GM03348 (cell line): ENCODE measurements at regions not wholly inside any gene's neighbourhood (a gene's known extent, or its start where the extent isn't known, plus 50 kb on each side); places are given as distances from the start of the nearest gene placed in this dataset.
"Not testable (repeated sequence)": the region's sequence is repeated elsewhere in the genome, so short reads cannot be mapped to it uniquely, and the experiment has no call there.

ENCODE experiments used
- DNase-seq: peaks from one replicate; pipeline ENCODE4 v3.0.0; 2012; ENCODE audit warnings: low spot score

- DNase-seq = no peak
These were observed 226.5 kb downstream of the DKK1 start for GRCh38 chr10:52540479-52540984.

GRCh38 chr10:52541006-52541473 lies 227.0 kb downstream of the DKK1 start:
- peak; percentile 11 for DNase-seq

GRCh38 chr10:52542906-52543305 lies 228.8 kb downstream of the DKK1 start:
- DNase-seq = no peak

- no peak for DNase-seq
These were observed 221.5 kb downstream of the MBL2 start for GRCh38 chr10:52551046-52551445.

GRCh38 chr10:52558090-52558489 lies 214.5 kb downstream of the MBL2 start:
- no peak for DNase-seq

- no peak for DNase-seq
These were observed 211.3 kb downstream of the MBL2 start for GRCh38 chr10:52561322-52561721.

- DNase-seq = peak; percentile 13
These were observed 209.2 kb downstream of the MBL2 start for GRCh38 chr10:52563360-52563759.

- peak; percentile 58 for DNase-seq
These were observed 205.9 kb downstream of the MBL2 start for GRCh38 chr10:52566471-52567246.

GRCh38 chr10:52567247-52567580 lies 205.4 kb downstream of the MBL2 start:
- DNase-seq = no peak

- peak; percentile 7 for DNase-seq
These were observed 204.3 kb downstream of the MBL2 start for GRCh38 chr10:52568309-52568708.

- no peak for DNase-seq
These were observed 202.1 kb downstream of the MBL2 start for GRCh38 chr10:52570490-52570889.

- DNase-seq = peak; percentile 19
These were observed 201.6 kb downstream of the MBL2 start for GRCh38 chr10:52571018-52571417.

GRCh38 chr10:52571516-52572182 lies 200.9 kb downstream of the MBL2 start:
- DNase-seq = no peak

- DNase-seq = peak; percentile 13
These were observed 199.2 kb downstream of the MBL2 start for GRCh38 chr10:52573347-52573746.

GRCh38 chr10:52574697-52575096 lies 197.9 kb downstream of the MBL2 start:
- no peak for DNase-seq

GRCh38 chr10:52577047-52577446 lies 195.5 kb downstream of the MBL2 start:
- no peak for DNase-seq

GRCh38 chr10:52578871-52579405 lies 193.6 kb downstream of the MBL2 start:
- DNase-seq = no peak

GRCh38 chr10:52581636-52582035 lies 190.9 kb downstream of the MBL2 start:
- not testable (repeated sequence) for DNase-seq

GRCh38 chr10:52583336-52583735 lies 189.2 kb downstream of the MBL2 start:
- DNase-seq = no peak

- DNase-seq = no peak
These were observed 185.9 kb downstream of the MBL2 start for GRCh38 chr10:52586710-52587109.

GRCh38 chr10:52597189-52597863 lies 175.3 kb downstream of the MBL2 start:
- DNase-seq = peak; percentile 31

- DNase-seq = no peak
These were observed 173.6 kb downstream of the MBL2 start for GRCh38 chr10:52598936-52599335.
